Loucy (cell line): ENCODE measurements at regions not wholly inside any gene's neighbourhood (a gene's known extent, or its start where the extent isn't known, plus 50 kb on each side); places are given as distances from the start of the nearest gene placed in this dataset.

Experiments used
- EZH2phosphoT487 ChIP-seq: fragments of 200-600 bp; IDR thresholded peaks from 2 replicates; pipeline ENCODE4 v1.6.1; 2018; ENCODE audit warnings: antibody characterized with exemption, mild to moderate bottlenecking, moderate library complexity, borderline replicate concordance
- TF ChIP-seq, protein P1 (sequence below): fragments of 200-600 bp; sonication (generic); conservative IDR thresholded peaks from 2 replicates; pipeline ENCODE4 v1.5.1; 2014; ENCODE audit warnings: mild to moderate bottlenecking, antibody characterized with exemption, low read length

DNA sequence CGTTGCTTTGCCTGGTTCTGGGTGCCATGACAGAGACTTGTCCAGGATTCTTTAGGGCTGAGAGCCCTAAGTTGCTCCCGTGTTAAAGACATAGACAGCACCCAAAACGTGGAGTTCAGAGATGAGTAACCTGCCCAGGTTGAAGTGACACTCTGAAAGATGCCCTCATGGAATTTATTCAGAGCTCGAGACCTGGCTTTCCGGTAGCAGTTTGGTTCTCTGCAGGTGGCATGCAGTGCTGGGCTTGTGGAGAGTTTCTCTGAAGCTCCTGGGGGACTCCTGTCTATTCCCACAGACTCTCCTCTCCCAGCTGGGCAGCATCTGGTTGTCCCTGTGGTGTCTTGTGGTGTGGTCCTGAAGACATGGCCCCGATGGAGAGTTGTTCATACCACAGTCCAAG is 241.0 kb downstream of the RHOU start:
- TF ChIP-seq, protein P1, sequence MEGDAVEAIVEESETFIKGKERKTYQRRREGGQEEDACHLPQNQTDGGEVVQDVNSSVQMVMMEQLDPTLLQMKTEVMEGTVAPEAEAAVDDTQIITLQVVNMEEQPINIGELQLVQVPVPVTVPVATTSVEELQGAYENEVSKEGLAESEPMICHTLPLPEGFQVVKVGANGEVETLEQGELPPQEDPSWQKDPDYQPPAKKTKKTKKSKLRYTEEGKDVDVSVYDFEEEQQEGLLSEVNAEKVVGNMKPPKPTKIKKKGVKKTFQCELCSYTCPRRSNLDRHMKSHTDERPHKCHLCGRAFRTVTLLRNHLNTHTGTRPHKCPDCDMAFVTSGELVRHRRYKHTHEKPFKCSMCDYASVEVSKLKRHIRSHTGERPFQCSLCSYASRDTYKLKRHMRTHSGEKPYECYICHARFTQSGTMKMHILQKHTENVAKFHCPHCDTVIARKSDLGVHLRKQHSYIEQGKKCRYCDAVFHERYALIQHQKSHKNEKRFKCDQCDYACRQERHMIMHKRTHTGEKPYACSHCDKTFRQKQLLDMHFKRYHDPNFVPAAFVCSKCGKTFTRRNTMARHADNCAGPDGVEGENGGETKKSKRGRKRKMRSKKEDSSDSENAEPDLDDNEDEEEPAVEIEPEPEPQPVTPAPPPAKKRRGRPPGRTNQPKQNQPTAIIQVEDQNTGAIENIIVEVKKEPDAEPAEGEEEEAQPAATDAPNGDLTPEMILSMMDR: no peak
- no peak for TF ChIP-seq EZH2phosphoT487
